ENCODE measurements at regions not wholly inside any gene's neighbourhood (a gene's known extent, or its start where the extent isn't known, plus 50 kb on each side); places are given as distances from the start of the nearest gene placed in this dataset.
"Not testable (repeated sequence)": the region's sequence is repeated elsewhere in the genome, so short reads cannot be mapped to it uniquely, and the experiment has no call there.

DNA sequence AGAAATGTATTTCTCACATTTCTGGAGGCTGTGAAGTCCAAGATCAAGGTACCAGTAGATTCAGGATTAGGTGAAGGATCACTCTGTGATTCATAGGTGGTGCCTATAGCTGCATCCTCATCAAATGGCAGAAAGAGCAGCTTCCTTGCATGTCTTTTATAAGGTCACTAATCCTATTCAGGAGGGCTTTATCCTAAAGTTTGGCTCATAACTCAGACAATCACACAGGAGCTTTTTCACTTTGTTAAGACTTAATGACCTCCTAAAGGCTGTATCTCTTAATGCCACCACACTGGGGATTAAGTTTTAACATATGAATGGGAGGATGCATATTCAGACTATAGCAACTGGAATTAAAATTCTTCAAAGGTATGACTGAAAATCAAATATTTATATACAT, 861.1 kb downstream of the DACH1 start:
- no peak for DNase-seq (ENCODE audit: low read depth)

DNA sequence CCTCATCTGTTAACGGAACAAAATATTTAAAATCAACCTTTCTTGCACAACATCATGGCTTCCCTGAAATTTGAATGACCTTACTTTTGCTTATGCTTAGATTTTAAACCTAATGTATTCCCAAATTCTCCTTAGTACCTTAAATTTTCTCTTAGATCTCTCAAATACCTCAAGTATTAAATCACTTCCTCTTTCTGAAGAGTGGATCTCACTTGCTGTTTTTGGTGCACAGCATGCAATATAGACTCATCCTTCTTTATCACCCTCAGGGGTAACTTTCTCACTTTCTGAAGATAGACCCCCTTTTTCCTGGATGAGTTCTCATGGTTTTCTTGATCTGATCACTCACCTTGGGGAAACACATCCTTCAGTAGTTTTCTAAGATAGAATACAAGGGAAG, 871.7 kb downstream of the DACH1 start:
- DNase-seq (ENCODE audit: low read depth) = no peak

DNA sequence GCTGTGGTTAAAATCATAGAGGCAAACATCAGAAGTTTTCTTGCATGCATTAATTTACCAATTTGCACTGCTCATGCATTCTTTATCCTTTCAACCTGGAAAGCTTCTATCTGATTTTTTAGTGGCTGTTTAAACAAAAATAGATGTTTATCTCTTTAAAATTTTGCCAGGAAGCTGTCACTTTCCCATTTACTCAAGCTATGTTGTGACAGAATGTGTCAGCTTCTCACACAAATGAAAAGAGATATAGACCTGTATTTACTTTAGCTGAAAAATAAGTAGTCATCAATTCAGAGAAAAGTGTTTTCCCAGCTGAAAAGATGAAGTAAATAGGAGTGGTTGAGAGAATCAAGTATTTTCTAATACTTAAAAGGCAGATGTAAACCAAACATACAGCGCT, 872.8 kb downstream of the DACH1 start:
- no peak for DNase-seq (ENCODE audit: low read depth)

DNA sequence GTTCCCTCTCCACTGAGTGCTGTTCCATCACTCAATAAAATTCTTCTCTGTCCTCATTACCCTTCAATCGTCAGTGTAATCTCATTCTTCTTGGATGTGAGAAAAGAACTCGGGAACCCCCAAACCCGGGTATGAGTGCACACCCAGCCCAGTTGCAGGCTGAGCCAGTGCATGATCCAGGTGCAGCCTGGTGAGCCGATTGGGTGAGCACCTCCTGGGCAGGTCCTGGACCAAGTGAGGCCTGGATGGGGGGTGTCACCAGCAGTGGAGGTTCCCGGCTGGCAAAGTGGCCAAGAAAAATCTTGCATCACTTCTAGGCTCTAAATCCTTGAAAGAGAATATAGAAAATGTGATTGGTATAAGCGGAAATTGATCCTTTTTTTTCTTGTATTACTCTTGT, 878.8 kb upstream of the KLHL1 start:
- DNase-seq (ENCODE audit: low read depth) = no peak

DNA sequence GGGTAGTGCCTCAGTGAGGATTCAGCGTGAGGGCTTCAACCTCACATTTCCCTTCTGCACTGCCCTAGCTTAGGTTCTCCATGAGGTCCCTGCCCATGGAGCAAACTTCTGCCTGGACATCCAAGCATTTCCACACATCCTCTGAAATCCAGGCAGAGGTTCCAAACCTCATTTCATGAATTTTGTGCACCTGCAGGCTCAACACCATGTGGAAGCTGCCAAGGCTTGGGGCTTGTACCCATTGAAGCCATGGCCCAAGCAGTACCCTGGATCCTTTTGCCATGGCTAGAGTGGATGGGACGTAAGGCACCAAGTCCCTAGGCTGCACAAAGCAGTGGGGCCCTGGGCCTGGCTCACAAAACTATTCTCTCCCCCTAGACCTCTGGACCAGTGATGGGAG, 877.1 kb upstream of the KLHL1 start:
- no peak for DNase-seq (ENCODE audit: low read depth)

DNA sequence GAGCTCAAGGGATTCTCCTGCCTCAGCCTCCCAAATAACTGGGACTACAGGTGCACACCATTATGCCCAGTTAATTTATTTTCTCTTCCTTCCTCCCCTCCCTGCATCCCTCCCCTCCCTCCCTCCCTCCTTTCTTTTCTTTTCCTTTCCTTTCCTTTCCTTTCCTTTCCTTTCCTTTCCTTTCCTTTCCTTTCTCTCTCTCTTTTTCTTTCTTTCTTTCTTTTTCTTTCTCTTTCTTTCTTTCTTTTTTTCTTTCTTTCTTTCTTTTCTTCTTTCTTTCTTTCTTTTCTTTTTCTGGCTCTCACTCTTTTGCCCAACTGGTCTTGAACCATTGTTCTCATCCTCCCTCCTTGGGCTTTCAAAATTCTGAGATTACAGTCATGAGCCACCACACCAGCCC, 873.0 kb upstream of the KLHL1 start:
- DNase-seq (ENCODE audit: low read depth) = not testable (repeated sequence)

DNA sequence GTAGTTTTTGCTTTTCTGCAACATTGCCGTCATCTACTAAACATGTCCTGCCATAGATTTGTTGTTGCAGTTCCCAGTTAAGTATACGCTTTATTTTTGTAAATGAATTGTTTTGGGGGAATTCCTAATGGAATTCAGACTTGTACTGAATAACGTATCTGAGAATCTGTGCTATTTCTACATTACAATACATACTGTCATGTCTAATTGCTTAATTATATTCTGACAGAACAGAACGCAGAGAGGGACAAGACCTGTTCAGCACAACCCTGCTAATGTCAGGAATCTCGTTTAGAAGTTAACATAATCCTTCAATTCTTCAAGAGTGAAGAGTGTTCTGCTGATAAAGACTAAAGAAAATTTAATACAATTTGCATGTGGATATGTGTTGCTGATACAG, 861.1 kb upstream of the KLHL1 start:
- DNase-seq (ENCODE audit: low read depth) = no peak

DNA sequence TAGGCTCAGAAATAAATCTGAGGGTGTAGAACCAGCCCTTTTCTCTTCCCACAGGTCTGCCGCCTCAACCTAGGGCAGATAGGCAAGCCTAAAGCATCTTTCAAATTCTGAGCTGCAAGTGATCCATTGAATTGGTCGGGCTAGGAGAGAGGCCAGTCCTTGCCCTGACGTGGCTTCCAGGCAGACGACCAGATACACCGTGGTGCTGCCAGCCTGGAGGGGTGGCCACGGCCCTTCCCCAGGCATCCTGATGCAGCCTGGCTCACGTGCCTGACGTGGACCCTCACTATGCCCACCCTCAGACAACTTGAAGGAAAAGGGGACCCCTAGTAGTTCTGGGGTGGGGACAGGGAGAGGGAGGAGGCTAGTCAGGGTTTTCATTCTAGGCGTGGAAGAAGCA, 859.3 kb upstream of the KLHL1 start:
- DNase-seq (ENCODE audit: low read depth) = no peak

DNA sequence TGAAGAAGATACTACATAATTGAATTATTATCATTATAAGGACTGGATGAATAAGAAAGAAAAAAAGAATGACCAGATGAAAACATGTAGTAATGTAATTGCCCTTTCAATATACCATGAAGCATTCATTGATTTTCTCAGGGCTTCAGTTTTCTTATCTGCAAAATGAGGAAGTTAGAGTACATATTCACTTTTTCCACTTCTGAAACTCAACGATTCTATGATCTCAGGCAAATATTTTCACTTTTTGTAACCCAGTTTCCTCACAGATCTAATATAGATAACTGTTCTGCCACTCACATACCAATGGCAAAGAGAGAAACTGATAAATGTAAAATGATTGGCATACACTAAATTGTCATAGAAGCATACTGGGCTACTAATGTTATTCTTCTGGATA, 856.6 kb upstream of the KLHL1 start:
- no peak for DNase-seq (ENCODE audit: low read depth)

DNA sequence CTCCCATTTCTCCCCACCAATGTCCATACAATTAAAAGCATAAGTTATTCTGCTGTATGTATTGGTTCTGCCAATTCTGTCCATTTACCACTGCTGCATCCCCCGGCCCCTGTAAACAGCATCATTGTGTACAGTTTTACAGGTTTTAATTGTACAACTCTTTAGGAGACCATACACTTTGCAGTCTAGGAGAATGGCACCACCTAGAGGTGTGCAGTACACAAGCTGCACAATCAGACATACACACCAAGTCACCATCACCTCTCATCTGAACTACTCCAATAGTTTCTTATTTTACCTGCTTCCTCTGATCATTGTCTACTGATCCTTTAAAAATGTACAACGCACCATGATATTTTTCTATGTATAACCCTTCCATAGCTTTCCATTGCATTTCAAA, 855.9 kb upstream of the KLHL1 start:
- DNase-seq (ENCODE audit: low read depth) = peak; percentile 1

DNA sequence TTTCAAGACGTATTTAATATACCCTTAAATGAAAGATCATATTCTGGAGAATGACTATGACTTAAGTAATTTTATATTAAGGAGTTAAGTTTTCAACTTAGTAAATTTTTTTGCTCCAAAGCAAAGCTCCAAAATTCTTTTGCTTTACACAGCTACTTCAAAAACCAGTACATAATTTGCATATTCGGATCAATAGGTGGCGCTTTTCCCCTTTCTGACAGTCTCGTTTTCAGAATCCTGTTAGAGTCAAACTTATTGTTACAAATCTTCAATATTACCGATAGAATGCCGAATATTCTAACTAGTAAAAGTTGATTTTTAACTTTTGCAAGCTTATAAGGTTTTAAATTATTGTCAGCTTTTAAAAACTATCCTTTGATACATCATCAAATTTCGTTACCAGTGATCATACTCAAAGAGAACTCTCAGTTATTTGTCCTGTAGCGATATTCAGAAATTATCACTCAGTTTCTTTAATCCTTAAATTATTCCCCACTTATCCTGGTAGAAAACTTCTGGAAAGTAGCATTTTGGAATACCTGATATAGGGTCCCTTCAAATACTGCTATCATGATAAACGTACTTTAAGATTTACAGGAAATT, 852.7 kb upstream of the KLHL1 start:
- DNase-seq (ENCODE audit: low read depth) = peak; percentile 42

DNA sequence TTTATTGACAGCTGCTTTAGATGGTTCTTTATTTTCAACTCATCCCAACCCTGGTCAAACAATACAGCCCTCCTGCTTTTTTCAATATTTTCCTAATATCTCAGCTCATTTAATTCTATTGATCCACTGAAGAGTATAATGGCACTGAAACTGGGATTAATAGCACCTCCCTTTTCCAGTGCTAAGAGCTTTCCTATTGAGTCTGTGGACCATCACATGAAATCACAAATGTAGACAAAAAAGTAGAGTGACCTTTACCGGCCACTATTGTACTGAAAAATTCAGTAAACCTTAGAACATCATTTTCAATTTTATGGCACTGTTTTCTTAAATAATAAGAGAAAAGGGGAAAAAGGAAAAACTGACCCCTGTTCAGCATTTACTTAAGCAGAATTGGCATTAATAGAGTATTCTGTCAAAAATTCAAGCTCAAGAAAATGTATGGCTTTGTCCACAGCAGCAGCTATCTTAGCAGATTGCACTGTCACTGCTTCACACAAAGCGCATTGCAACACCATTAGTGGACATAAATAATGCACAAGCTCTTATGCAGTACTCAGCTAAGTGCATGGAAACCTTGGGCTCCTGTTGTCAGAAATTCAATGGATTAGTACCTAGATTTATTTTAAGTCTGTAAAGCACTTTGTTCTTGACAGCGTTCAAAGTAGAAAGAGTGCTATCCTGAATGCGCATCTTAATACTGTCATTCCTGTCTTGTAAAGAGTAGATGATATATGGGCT, 851.0 kb upstream of the KLHL1 start:
- DNase-seq (ENCODE audit: low read depth) = no peak

DNA sequence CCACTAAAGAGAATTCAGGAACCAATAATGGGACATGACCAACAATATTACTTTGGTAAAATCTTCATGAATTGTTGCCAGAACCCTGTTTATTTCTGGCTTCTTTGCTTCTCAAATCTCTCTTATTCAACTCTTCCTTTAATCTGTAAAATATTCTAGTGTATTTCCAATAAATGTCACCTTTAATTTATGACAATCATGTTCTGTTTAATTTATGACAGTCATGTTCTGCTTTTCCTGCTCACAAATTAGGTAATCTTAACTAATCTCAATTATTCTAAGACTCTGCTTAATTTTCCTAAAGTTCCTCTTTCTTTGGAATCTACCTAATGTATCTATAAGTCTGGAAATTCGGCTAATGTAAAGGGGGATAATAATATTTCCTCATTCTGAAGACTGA, 847.6 kb upstream of the KLHL1 start:
- DNase-seq (ENCODE audit: low read depth) = no peak

DNA sequence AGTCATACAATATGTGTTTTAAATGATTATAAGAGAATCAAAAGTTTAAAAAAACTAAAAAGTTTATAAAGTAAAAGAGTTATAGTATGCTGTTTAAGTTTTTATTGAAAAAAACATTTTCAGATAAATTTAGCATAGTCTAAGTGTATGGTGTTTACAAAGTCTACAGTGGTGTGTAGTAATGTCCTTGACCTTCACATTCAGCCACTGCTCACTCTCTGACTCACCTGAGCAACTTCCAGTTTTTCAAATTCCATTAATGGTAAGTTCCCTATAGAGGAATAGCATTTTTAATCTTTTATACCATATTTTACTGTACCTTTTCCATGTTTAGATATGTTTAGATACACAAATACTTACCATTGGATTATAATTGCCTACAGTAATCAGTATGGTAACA, 842.4 kb upstream of the KLHL1 start:
- DNase-seq (ENCODE audit: low read depth) = no peak

DNA sequence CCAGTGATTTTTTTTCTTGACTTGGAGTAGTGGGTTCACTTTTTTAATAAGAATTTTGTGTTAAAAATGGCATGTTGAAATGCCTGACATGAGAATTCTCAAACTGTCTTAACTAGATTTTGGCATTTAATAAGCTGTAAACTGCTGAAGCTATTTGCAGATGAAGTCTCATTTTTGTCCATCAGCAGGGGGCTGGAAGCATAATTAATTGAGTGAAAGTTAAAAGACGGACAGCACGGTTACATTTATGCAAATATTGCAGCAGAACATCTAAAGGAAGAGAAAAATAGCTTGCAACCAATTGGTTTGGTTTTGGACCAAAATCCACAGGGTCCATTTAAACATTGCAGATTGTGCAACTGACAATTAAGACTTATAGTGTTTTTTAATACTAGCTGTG, 837.3 kb upstream of the KLHL1 start:
- DNase-seq (ENCODE audit: low read depth) = no peak

DNA sequence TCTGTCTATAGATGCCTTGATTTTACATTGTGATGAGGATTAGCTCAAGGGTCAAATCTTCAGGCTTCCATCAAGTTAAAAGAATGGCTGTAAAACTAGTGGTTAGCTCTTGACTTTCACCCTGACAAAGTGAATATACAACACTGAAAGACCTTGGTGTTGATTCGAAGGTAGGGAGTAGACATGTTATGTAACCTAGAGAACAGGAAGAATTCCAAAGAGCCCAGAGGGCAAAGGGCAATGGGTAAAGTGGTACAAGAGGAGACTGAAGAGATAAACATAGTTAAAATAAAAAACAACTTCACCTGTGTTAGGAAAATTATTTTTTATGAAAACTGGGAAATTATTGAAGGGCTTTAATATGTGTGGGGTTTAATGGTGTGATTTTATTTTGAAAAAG, 833.2 kb upstream of the KLHL1 start:
- DNase-seq (ENCODE audit: low read depth) = no peak

DNA sequence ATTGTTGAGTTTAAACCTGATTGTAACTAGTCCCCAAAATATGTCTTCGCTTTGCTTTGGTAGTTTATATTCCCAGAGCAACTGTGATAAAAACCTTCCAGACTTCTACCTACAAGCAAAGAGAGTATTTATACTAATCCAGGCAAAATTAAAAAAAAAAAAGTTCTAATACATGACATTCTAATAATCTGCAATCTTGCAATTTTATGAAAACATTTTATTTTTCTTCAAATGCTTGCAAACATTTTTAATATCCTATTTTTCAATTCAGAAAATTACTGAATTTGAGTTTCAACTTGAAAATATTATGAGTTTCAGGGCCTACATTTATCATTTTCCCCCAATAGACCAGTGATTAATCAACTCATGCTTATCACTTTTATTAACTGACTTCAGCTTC, 830.2 kb upstream of the KLHL1 start:
- DNase-seq (ENCODE audit: low read depth) = no peak

DNA sequence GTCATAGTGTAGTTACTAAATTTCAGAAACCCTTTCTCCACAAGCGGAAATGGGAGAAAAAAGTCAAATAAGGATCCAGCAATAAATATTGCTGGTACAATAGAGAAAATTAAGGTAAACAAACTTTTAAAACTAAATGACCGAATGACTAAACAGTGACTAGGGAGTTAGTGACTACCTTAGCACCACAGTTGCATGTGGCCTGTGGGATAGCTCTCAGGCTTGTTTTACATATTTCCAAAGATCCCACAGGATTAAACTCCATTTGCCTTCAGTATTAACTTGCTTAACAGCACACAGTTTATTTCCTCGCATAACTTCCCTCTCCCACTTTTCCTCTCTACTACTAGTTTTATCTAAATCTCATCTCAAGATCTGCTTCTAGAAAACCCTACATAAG, 824.3 kb upstream of the KLHL1 start:
- DNase-seq (ENCODE audit: low read depth) = no peak

DNA sequence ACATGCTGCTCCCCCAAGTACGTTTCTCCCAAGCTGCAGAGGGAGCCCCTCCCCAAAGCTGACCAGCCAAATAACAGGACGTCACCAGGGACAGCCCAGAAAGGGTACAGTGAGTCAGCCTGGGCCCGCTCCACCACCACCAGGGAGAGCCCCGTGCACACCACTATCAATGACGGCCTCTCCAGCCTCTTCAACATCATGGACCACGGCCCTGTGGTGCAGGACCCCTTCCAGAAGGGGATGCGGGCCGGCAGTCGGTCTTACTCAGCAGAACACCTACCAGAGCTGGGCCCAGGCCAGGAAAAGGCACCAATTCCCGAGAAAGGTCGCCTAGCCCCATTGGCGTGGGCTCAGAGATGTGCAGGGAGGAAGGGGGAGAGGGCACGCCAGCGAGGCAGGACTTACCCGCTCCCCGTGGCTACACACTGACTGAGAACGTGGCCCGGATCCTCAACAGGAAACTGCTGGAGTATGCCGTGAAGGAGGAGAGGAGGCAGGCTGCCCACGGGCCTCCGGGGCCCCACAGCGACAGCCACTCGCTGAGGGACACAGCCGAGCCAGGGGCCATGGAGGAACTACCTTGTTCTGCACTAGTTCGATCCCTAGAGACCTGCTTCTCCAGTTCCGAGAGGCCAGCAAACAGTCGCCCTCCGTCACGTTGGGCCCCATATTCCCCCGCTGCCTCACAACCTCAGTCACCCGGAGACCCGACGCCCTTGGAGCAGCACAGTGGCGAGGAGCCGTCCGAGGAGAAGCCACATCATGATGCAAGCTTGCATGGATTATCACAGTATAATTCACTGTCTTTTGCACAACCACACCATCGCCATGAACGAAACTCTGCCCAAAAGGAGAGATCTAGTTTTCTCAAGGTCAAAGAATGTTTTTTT, 815.9 kb upstream of the KLHL1 start:
- no peak for DNase-seq (ENCODE audit: low read depth)

DNA sequence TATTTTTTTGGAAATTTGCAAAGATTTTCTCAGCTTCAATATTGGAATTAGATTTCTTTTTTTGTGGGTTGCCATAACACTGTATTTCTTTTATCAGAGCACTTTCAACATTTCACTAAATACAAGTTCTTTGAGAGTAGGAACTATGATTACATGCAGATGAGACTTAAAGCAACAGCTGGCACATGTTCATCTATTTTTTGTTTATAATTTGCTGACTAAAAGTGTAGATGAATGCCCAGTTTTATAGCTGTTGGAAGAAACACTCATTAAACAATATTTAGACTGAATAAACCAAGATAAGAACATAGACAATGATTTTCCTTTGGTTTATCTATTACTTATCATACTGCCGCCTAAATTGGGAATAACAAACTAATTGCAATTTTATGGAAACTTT, 803.0 kb upstream of the KLHL1 start:
- no peak for DNase-seq (ENCODE audit: low read depth)

DNA sequence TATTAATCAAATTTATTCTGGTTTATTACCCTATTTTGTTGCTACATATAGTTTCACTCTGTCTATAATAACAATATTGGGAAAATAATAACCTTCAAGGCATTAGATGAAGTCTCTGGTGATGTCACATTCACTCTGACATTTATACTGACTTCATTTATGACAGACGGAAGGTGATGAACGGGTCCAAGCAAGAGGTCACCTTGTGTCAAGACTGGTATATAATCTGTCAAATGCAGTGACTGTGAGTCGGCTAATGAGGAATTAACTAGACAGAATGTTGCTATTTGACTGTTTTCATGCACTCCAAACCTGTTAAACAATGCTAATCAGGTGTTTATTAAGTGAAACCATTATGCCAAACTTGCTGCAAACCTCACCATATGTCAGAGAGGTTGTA, 800.5 kb upstream of the KLHL1 start:
- no peak for DNase-seq (ENCODE audit: low read depth)

DNA sequence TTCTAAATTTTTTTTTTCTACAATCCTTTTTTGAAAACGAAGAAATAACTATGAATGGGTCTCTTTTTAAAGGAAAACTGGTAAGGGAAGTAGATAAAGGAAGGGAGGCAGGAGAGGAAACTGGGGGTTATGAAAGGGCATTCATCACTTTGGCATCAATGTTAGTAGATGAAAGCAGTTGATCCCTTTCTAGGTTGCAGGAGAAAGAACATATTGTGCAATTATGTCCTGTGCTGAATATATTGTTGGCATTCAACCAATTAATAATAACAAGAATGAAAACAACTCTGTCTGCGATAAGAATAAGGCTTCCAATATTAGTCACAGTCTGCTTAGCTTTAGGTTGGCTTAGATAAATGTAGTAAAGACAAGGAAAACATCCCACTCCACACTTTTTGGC, 796.8 kb upstream of the KLHL1 start:
- DNase-seq (ENCODE audit: low read depth) = peak; percentile 1

DNA sequence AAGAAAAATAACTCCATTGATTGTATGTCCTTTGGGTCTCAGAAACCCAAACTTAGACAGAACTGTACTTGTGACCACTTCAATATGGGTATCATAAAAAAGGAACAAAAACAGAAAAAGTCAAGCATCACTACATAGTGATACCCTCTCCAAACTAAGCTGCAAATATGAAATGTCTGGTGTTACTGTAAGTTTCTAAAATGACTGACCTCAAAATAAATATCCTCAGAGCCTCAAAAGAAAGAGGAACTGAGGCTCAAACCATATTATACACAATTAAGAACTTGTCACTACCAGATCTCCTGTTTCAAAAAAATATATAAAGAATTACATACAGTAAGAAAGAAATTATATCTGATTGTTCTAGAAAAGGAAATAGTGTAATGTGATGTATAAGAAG, 787.9 kb upstream of the KLHL1 start:
- no peak for DNase-seq (ENCODE audit: low read depth)
